ENCODE measurements at regions not wholly inside any gene's neighbourhood (a gene's known extent, or its start where the extent isn't known, plus 50 kb on each side); places are given as distances from the start of the nearest gene placed in this dataset.

GRCh38 chr16:64853551-64853950 lies 268.3 kb downstream of the CDH11 start (continued):
- no peak for TF ChIP-seq CUX1 (IDR thresholded peaks at IDR 0.05; ENCODE audit: insufficient replicate concordance, low read depth, low read length)
- no peak for TF ChIP-seq ZBTB4 (CRISPR knock-in tag; IDR thresholded peaks at IDR 0.05)

- Histone ChIP-seq H3K4me1 (ENCODE audit: control insufficient read depth, insufficient read depth, low read length) (no peaks in the 10 kb centered on the region), H4K20me1 (ENCODE audit: control insufficient read depth, insufficient read depth) (no peaks in the 10 kb centered on the region), H3K79me2 (ENCODE audit: control insufficient read depth, insufficient read depth, low read length) (no peaks in the 10 kb centered on the region), H3K27ac (ENCODE audit: control insufficient read depth, insufficient read depth) (no peak overlapping the region), H3K4me3 (no peak overlapping the region), H3K36me3 (ENCODE audit: control insufficient read depth in 2 of 2, insufficient read depth in 2 of 2, low read length in 1 of 2) (no peaks in the 10 kb centered on the region), H3K4me2 (ENCODE audit: control insufficient read depth, insufficient read depth) (no peak overlapping the region), H3K27me3 (replicated peaks in 1 of 2; ENCODE audit: control insufficient read depth in 2 of 2, insufficient read depth in 2 of 2, low read length in 1 of 2) (no peaks in the 10 kb centered on the region), H3K9me3 (replicated peaks; ENCODE audit: control insufficient read depth, insufficient read depth, low read length) (no peaks in the 10 kb centered on the region), H3K9ac (ENCODE audit: control insufficient read depth, insufficient read depth, low read length) (no peak overlapping the region), H2AFZ (ENCODE audit: control insufficient read depth, low read depth, low read length) (no peak overlapping the region)
- ChIA-PET SMC1A (ENCODE audit: uncharacterized antibody, unreplicated experiment) (no interaction called here), RAD21 (ENCODE audit: unreplicated experiment) (no interaction called here), CTCF (interaction anchor here (0.7 kb wide), 1 partner anchor 1355 kb away, joined by 3 read pairs; no protein-coding TSS in a partner anchor), POLR2A (interaction anchor here (0.6 kb wide), 1 partner anchor 67 kb away, joined by 3 read pairs; no protein-coding TSS in a partner anchor)
- FAIRE-seq (no peak), DNase-seq (ENCODE audit: low read depth, low spot score) (no peak), ATAC-seq (no peak)
- intact Hi-C loops (cut with micrococcal nuclease; ENCODE audit: unreplicated experiment): no loop called here
- 7% methylated on average over 3 of the region's 3 CpGs for WGBS (ENCODE audit: insufficient coverage, insufficient replicate concordance, low lambda C conversion rate, missing lambda C conversion rate)
- BruUV-seq (replicated peaks): no TSS peak
- in situ Hi-C loops (cut with MboI): no loop called here
- TF ChIP-seq RAD51 (IDR thresholded peaks at IDR 0.05): peak; percentile 51; the same call in 1 of the 2 replicates
- TF ChIP-seq HDAC2 (IDR thresholded peaks at IDR 0.05): no peak
- TF ChIP-seq SIX5 (IDR thresholded peaks at IDR 0.05; ENCODE audit: low read depth, low read length, severe bottlenecking): no peak
Observed at GRCh38 chr16:64846966-64847365, 274.9 kb downstream of the CDH11 start.
